ENCODE measurements at regions not wholly inside any gene's neighbourhood (a gene's known extent, or its start where the extent isn't known, plus 50 kb on each side); places are given as distances from the start of the nearest gene placed in this dataset.
"Not testable (repeated sequence)": the region's sequence is repeated elsewhere in the genome, so short reads cannot be mapped to it uniquely, and the experiment has no call there.

- no peak for DNase-seq
Measured at GRCh38 chr1:229012823-229013222, 258.1 kb upstream of the RAB4A start.

GRCh38 chr1:229013981-229014380, 256.9 kb upstream of the RAB4A start:
- DNase-seq = no peak

- no peak for DNase-seq
Measured at GRCh38 chr1:229015806-229016205, 255.1 kb upstream of the RAB4A start.

- DNase-seq = no peak
Measured at GRCh38 chr1:229017091-229017490, 253.8 kb upstream of the RAB4A start.

GRCh38 chr1:229018674-229019295, 252.1 kb upstream of the RAB4A start:
- DNase-seq = no peak

- no peak for DNase-seq
Measured at GRCh38 chr1:229019663-229020271, 251.1 kb upstream of the RAB4A start.

- DNase-seq = not testable (repeated sequence)
Measured at GRCh38 chr1:229021034-229021433, 249.9 kb upstream of the RAB4A start.

GRCh38 chr1:229022595-229023333, 248.1 kb upstream of the RAB4A start:
- peak; percentile 3 for DNase-seq

GRCh38 chr1:229023651-229024300, 247.1 kb upstream of the RAB4A start:
- no peak for DNase-seq

- no peak for DNase-seq
Measured at GRCh38 chr1:229024528-229025130, 246.3 kb upstream of the RAB4A start.

- no peak for DNase-seq
Measured at GRCh38 chr1:229025576-229025975, 245.3 kb upstream of the RAB4A start.

GRCh38 chr1:229027158-229027557, 243.8 kb upstream of the RAB4A start:
- no peak for DNase-seq

- DNase-seq = no peak
Measured at GRCh38 chr1:229027622-229028182, 243.2 kb upstream of the RAB4A start.

- DNase-seq = peak; percentile 37
Measured at GRCh38 chr1:229028544-229028943, 242.4 kb upstream of the RAB4A start.

- DNase-seq = peak; percentile 86
Measured at GRCh38 chr1:229028987-229029878, 241.7 kb upstream of the RAB4A start.

- no peak for DNase-seq
Measured at GRCh38 chr1:229029879-229030235, 241.1 kb upstream of the RAB4A start.

- DNase-seq = no peak
Measured at GRCh38 chr1:229030630-229031029, 240.3 kb upstream of the RAB4A start.

- no peak for DNase-seq
Measured at GRCh38 chr1:229031061-229031460, 239.8 kb upstream of the RAB4A start.

GRCh38 chr1:229031481-229032341, 239.2 kb upstream of the RAB4A start:
- DNase-seq = peak; percentile 34

GRCh38 chr1:229032375-229032774, 238.5 kb upstream of the RAB4A start:
- DNase-seq = peak; percentile 35

All from skin of body (tissue), 1 donor.